ENCODE measurements at regions not wholly inside any gene's neighbourhood (a gene's known extent, or its start where the extent isn't known, plus 50 kb on each side); places are given as distances from the start of the nearest gene placed in this dataset.
A peak's percentile ranks its signal among the peaks of the same experiment; 100 is the strongest.

DNA sequence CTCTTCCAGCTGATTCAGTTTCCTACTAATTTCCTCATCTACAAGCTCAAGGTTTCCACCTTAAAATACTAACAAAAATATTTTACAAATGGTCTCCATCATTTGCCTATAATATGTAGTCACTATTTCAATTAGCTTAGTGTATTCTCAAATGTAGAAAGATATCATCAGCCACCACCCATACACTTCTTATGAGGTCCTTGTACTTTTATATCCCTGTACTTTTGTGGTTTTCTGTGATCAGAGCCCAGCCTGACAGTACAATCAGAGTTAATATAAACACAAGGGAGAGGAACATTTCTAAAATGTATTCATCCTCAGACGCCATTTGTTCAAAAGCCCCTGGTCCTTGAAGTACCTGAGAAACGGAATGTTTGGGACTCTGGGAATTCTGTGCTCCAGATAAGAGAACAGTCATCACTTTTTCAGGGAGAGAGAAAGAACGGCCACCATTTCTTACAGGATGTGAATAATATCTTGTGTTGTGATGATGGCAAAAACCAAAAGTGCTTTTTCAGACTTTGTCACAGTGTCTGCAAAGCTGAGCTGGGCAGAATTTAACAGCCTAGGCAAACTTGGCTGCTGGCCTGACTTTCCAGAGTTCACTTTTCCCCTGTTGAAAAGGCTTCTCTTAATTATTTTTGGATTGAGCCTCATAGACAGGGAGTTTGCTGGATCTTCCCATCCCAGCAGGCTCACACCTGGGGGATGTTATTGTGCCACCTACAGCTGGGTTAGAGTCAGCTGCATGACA, 361.7 kb upstream of the ACVR2A start:
- no peak for DNase-seq (ENCODE audit: low read depth in 2 of 2, low spot score in 1 of 2)

DNA sequence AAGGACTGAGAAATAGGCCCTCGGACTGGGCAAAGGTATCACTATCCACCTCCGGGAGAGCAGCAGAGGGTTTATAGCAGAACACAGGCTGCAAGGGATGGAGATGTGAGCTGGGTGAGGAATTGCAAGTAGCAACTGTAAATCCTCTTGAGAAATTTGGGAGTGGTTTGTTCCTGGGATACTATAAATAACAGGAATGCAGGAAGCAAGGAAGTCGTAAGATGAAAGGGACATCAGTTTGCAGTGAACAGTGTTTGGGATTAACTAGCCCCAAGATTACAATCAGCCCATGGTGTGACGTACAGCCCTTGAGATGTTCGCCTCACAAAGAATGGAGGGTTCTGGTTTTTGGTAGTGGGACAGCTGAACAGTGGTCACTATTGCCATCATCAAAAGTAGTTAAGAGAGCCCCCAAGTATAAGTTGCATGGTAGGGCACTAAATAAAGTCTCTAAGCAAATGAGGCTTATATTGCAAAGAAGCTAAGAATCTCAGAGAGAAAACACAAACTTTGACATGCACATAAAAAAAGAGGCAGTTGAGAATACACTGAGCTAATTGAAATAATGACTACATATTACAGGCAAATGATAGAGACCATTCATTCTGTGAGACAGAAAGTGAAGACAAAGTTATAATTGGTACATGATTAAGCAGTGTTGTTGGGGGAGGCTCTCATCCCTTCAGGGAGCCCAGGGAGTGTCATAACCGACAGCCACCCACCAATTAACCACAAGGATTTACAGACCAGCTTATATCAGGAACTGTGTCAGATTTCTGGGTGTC, 362.5 kb upstream of the ACVR2A start:
- DNase-seq (ENCODE audit: low read depth in 2 of 2, low spot score in 1 of 2), result no peak

- DNase-seq (ENCODE audit: low read depth in 2 of 2, low spot score in 1 of 2), result no peak
Measured at GRCh38 chr2:147479358-147479757, 365.5 kb upstream of the ACVR2A start.

GRCh38 chr2:147473075-147473474, 371.8 kb upstream of the ACVR2A start:
- DNase-seq (ENCODE audit: low read depth in 2 of 2, low spot score in 1 of 2), result no peak

- DNase-seq (ENCODE audit: low read depth in 2 of 2, low spot score in 1 of 2), result no peak
Measured at GRCh38 chr2:147471126-147471525, 373.7 kb upstream of the ACVR2A start.

GRCh38 chr2:147469471-147469870, 375.4 kb upstream of the ACVR2A start:
- DNase-seq (ENCODE audit: low read depth in 2 of 2, low spot score in 1 of 2), result no peak

DNA sequence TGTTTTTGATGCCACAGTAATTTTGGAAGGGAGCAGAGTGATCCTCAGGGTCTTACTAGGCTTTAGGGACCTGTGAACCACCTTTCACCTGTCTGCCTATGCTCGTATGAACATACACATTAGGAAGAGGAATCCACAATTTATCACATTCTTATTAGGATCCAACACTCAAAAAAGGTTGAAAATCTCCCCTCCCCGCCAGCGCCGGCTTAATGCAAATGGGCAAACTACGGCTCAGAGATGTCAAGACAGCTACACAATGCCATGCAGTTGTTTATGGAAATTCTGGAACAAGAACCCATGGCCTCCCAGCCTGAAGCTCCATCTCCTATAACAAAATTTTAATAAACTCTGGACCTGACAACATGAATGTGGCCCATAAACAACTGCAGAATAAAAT, 375.9 kb upstream of the ACVR2A start:
- no peak for DNase-seq (ENCODE audit: low read depth in 2 of 2, low spot score in 1 of 2)

DNA sequence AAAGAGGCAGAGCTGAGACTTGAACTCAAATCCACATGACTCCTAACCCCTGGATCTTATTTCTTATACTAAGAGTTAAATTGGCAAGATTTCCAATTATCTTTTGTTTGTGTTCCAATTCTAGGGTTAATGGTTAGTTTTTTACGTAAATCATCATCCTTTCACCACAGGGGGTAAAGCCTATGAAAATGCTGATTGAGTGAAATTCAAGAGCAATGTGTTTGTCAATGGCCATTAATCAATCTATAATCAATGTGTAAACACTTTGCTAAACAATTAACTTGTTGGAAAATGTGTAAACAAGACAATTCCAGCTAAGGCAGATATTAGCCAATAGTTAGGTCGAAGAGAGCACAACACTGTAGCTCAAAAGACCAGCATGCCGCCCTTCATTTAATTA, 376.5 kb upstream of the ACVR2A start:
- DNase-seq (ENCODE audit: low read depth in 2 of 2, low spot score in 1 of 2), result no peak

DNA sequence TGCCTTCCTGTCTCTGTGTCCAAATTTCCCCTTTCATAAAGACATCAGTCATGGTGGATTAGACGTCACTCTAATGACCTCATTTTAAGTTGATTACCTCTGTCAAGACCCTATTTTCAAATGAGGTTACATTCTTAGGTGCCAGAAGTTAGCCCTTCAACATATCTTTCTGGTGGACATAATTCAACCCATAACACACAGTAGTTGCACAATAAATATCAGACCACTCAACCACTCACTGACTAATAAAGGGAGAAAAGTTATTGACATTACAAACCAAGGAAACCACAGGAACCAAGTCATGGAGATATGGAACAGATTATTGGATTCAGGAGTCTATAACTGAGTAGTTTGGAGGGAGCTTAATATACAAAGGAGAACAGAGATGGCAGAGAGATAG, 377.4 kb upstream of the ACVR2A start:
- DNase-seq (ENCODE audit: low read depth in 2 of 2, low spot score in 1 of 2), result no peak

- DNase-seq (ENCODE audit: low read depth in 2 of 2, low spot score in 1 of 2), result no peak
Measured at GRCh38 chr2:147464737-147465357, 380.0 kb upstream of the ACVR2A start.

DNA sequence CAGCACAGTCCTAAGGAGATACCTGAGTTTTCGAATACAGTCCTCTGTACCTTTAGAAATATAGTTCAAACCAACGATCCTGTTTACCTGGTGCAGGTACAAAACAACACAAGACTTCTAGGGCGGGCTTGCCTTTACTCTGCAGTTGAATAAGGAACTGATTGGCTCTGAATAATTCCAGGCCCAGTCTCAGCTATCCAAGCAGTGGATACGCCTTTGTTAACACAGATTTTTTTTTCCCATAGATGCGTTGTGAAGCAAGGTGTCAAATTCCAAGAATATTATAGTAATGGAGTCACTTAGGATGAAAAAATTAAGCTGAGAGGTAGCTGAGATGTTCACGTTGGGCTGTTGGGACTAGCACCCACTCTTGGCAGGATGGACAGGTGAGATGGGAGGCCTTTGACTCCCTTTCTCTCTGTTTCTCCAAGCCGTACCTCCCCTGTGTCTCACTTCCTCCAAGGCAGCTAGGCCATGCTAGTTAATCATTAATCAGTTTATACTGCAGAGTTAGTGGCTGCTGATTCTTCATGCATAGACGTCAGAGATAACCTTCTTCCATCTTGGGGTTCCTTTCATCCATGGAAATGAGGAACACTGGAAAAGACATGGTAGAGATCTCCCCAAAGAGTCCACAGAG, 380.8 kb upstream of the ACVR2A start:
- no peak for DNase-seq (ENCODE audit: low read depth in 2 of 2, low spot score in 1 of 2)

- no peak for DNase-seq (ENCODE audit: low read depth in 2 of 2, low spot score in 1 of 2)
Measured at GRCh38 chr2:147460155-147460554, 384.7 kb upstream of the ACVR2A start.

DNA sequence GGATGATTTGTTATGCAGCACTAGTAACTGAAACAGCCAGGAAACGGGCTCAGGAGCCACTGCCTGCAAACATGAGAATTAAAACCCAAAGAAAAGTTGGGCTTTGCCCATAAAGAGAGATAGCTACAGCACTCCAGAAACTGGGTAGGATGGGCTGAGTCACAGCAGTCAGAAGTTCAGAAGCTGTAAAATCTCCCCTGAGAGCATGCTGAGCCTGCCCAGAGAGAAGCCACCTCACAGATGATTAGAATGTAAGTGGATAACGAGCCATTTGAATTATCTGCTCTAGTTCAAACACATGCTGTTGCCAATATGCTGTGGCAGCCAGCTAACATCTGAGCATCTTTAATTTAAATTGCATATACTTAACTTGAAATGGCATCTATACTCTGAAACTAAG, 388.1 kb upstream of the ACVR2A start:
- no peak for DNase-seq (ENCODE audit: low read depth in 2 of 2, low spot score in 1 of 2)

DNA sequence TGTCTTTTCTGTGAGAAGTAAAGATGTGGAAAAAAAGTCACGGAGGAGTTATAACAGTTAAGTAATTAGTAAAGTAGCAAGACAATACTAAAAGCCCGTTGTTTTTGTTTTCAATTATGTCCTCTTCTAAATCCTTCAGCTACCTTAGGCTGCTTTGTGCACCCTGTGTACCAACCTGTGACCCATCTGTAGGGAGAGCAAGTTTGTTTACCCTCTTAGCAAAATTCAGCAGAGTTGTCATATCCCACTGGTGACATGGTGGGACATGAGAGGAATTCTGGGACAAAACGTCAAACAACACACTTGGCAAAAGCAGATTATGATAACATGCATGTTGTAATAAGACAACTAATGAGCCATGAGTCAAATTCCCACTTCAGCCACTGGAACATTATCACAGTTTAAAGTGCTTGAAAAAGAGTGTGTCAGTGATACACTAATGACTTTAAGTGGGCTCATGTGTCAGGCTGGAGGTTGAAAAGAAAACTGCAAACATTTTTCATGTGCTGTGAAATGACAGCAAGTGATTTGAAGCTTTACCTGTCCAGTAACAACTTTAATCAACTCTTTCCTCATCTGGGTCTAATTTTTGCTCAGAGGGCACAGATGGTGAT, 392.8 kb upstream of the ACVR2A start:
- no peak for DNase-seq (ENCODE audit: low read depth in 2 of 2, low spot score in 1 of 2)

DNA sequence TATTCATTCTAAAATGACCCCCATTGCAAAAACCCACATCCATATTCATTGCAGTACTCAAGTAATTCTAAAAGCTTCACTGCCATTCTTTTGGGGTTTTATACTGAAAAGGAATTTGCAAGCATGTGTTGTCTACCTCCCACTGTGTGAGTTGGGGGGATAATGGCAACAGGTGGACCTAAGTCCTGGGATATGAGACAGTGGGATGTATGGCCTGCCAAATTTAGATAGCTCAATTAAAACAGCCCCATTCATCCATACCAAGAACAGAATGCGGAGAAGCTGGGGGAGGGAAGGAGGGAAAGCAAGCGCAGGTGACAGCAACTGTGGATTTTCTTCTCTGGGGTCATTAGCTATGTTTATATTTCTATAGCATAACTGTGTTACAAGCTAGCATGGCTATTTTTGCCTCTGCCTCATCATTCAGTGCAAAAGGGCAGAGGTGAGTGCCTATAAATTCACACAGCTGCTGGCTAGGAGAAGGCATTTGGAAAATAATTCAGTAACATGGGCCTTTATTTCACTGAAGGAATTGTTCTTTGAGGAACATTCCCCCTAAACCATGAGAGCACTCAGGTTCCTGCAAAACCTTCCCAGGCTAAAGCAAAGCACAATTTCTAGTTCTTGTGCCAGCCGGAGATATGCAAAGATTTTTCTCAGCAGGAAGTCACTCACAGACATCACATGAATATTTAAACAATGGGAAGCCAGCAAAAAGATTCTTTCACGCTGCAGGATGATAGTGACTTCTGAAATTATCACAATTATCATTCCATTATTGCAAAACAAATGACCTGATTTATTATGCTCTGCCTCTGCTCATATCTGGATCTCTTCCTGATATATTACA, 393.9 kb upstream of the ACVR2A start:
- no peak for DNase-seq (ENCODE audit: low read depth in 2 of 2, low spot score in 1 of 2)

DNA sequence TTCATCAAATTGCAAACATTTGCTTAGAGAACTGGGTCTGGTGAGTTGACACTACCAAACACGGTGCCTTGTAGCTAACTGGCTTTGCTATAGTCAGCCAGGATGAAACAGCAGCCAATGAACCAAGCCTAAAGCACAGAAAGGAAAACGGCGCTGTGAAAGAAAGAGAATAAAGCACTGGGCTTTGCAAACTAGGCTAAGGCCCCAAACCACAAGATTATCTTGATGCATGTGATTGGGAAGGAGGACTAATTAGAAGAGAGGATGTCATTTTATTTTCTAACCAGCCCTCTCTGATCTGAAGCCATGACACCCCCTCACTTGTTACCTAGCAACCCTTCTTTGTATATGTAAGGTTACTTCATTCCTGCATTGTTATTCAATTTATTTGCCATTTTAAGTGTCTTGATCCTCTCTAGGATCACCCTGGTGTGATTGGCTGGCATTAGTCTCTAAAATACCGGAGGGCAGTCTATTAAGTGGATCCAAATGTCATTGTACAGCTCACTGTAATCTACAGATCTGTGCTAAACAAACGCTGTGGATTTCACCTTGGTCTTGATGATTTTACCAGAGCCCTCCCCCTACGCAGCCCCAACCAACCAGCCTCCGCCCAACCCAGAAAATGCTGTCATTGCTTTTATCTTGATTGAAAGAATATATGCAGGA, 395.4 kb upstream of the ACVR2A start:
- DNase-seq (ENCODE audit: low read depth in 2 of 2, low spot score in 1 of 2), result peak in 1 of 2 donors; percentile 10

- no peak for DNase-seq (ENCODE audit: low read depth in 2 of 2, low spot score in 1 of 2)
Measured at GRCh38 chr2:147442816-147443215, 402.0 kb upstream of the ACVR2A start.

GRCh38 chr2:147441182-147441581, 403.6 kb upstream of the ACVR2A start:
- no peak for DNase-seq (ENCODE audit: low read depth in 2 of 2, low spot score in 1 of 2)

DNA sequence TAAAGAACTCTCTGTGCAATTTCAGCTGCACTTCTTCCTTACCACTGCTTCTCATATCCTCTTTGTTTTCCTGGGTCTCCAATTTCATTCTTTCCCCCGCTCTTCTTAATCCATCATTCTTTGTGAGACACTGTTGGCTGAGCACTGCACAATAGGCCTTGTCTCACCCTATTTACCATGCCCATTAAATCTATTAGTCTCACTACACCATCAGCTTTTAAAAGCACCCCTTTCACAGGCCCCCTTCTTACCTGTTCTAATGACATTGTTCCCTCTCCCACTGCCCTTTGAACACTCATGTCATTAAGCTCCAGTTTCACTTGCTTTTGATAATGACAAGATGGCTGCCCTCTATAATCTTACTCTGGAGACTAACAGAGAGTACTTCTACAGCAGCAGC, 404.1 kb upstream of the ACVR2A start:
- no peak for DNase-seq (ENCODE audit: low read depth in 2 of 2, low spot score in 1 of 2)

DNA sequence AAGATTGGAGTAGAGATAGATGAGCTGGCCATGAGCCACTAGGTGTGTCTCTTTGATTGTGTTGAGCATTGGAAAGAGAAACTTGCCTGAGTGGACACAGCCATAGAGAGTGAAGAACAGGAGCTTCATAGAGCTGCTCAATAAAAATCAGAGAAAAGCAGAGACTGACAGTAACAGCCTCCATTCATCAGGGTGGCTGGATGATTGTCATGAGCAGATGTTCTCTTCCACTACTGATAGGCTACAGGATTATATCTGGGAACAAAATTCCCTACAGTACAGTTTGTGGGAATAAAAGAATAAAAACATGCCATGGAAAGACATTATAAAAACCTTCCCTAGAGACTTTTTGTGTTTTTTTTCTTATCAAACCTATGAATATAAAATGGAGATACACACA, 404.8 kb upstream of the ACVR2A start:
- DNase-seq (ENCODE audit: low read depth in 2 of 2, low spot score in 1 of 2), result no peak

Data from stimulated activated CD8-positive, alpha-beta memory T cell treated with anti-CD3 and anti-CD28 coated beads, Interleukin-4, amount 100 ng/mL, for 1 hour (primary cell).